Activated CD4-positive, alpha-beta T cell treated with anti-CD3 and anti-CD28 coated beads, Interleukin-2, amount 50 U/mL, for 24 hours (primary cell): ENCODE measurements at regions not wholly inside any gene's neighbourhood (a gene's known extent, or its start where the extent isn't known, plus 50 kb on each side); places are given as distances from the start of the nearest gene placed in this dataset.

Experiments used
- DNase-seq, 2 donors: peaks; one replicate each; pipeline ENCODE4 v3.0.0-alpha.2; 2020; ENCODE audit warnings: low read depth in 1 of 2, low spot score in 1 of 2

GRCh38 chr10:105989995-105990394, 1174.5 kb downstream of the SORCS1 start:
- DNase-seq, result no peak

GRCh38 chr10:105988848-105989247, 1175.7 kb downstream of the SORCS1 start:
- no peak for DNase-seq

GRCh38 chr10:105986912-105987635, 1177.4 kb downstream of the SORCS1 start:
- DNase-seq, result no peak

- DNase-seq, result no peak
These were observed 1178.0 kb downstream of the SORCS1 start for GRCh38 chr10:105986486-105986885.

- DNase-seq, result no peak
These were observed 1181.8 kb downstream of the SORCS1 start for GRCh38 chr10:105982735-105983134.

- DNase-seq, result no peak
These were observed 1182.8 kb downstream of the SORCS1 start for GRCh38 chr10:105981679-105982078.

GRCh38 chr10:105974803-105975456, 1189.6 kb downstream of the SORCS1 start:
- DNase-seq, result no peak

- DNase-seq, result no peak
These were observed 1190.6 kb downstream of the SORCS1 start for GRCh38 chr10:105973902-105974301.

- DNase-seq, result no peak
These were observed 1191.1 kb downstream of the SORCS1 start for GRCh38 chr10:105973360-105973759.

- no peak for DNase-seq
These were observed 1193.0 kb downstream of the SORCS1 start for GRCh38 chr10:105971460-105971859.

GRCh38 chr10:105969884-105970377, 1194.6 kb downstream of the SORCS1 start:
- DNase-seq, result no peak

- DNase-seq, result no peak
These were observed 1195.8 kb downstream of the SORCS1 start for GRCh38 chr10:105968666-105969065.

GRCh38 chr10:105967256-105967655, 1197.2 kb downstream of the SORCS1 start:
- no peak for DNase-seq

GRCh38 chr10:105965141-105965540, 1199.4 kb downstream of the SORCS1 start:
- no peak for DNase-seq

GRCh38 chr10:105964009-105964408, 1200.5 kb downstream of the SORCS1 start:
- no peak for DNase-seq

- DNase-seq, result no peak
These were observed 1201.1 kb downstream of the SORCS1 start for GRCh38 chr10:105963334-105963884.

GRCh38 chr10:105956550-105956949, 1208.0 kb downstream of the SORCS1 start:
- DNase-seq, result no peak

- no peak for DNase-seq
These were observed 1210.6 kb downstream of the SORCS1 start for GRCh38 chr10:105953861-105954260.

GRCh38 chr10:105953056-105953455, 1211.5 kb downstream of the SORCS1 start:
- DNase-seq, result no peak

- no peak for DNase-seq
These were observed 1212.4 kb downstream of the SORCS1 start for GRCh38 chr10:105952153-105952552.

- peak in 1 of 2 donors; percentile 7 for DNase-seq
These were observed 1214.1 kb downstream of the SORCS1 start for GRCh38 chr10:105950410-105950809.

- DNase-seq, result no peak
These were observed 1214.8 kb downstream of the SORCS1 start for GRCh38 chr10:105949721-105950120.
